ENCODE measurements at regions not wholly inside any gene's neighbourhood (a gene's known extent, or its start where the extent isn't known, plus 50 kb on each side); places are given as distances from the start of the nearest gene placed in this dataset.
"Not testable (repeated sequence)": the region's sequence is repeated elsewhere in the genome, so short reads cannot be mapped to it uniquely, and the experiment has no call there.

- H3K4me3 ChIP-seq (ENCODE audit: control insufficient read depth, low read depth, low read length); DNase-seq (ENCODE audit: low read depth): not testable (repeated sequence)
Observed at GRCh38 chr5:177664737-177665136, 64.8 kb downstream of the B4GALT7 start.

DNA sequence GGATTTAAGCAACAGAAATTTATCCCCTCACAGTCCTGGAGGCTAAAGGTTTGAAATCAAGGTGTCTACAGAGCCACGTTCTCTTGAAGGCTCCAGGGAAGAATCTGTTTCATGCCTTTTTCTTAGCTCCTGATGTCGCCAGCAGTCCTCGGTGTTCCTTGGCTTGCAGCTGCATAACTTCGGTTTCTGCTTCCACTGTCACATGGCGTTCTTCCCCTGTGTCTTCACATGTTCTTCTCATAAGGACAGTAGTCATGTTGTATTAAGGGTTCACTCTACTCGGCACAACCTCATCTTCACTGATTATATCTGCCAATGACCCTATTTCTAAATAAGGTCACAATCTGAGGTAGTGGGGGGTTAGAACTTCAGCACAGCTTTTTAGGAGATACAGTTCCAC is 65.2 kb downstream of the B4GALT7 start:
- not testable (repeated sequence) for H3K4me3 ChIP-seq (ENCODE audit: control insufficient read depth, low read depth, low read length); DNase-seq (ENCODE audit: low read depth)

- DNase-seq (ENCODE audit: low read depth); H3K4me3 ChIP-seq (ENCODE audit: control insufficient read depth, low read depth, low read length): not testable (repeated sequence)
Observed at GRCh38 chr5:177665960-177666359, 66.0 kb downstream of the B4GALT7 start.

GRCh38 chr5:177671035-177671754 is 71.3 kb downstream of the B4GALT7 start:
- H3K4me3 ChIP-seq (ENCODE audit: control insufficient read depth, low read depth, low read length), result peak overlapping the region; percentile 36
- DNase-seq (ENCODE audit: low read depth), result not testable (repeated sequence)

DNA sequence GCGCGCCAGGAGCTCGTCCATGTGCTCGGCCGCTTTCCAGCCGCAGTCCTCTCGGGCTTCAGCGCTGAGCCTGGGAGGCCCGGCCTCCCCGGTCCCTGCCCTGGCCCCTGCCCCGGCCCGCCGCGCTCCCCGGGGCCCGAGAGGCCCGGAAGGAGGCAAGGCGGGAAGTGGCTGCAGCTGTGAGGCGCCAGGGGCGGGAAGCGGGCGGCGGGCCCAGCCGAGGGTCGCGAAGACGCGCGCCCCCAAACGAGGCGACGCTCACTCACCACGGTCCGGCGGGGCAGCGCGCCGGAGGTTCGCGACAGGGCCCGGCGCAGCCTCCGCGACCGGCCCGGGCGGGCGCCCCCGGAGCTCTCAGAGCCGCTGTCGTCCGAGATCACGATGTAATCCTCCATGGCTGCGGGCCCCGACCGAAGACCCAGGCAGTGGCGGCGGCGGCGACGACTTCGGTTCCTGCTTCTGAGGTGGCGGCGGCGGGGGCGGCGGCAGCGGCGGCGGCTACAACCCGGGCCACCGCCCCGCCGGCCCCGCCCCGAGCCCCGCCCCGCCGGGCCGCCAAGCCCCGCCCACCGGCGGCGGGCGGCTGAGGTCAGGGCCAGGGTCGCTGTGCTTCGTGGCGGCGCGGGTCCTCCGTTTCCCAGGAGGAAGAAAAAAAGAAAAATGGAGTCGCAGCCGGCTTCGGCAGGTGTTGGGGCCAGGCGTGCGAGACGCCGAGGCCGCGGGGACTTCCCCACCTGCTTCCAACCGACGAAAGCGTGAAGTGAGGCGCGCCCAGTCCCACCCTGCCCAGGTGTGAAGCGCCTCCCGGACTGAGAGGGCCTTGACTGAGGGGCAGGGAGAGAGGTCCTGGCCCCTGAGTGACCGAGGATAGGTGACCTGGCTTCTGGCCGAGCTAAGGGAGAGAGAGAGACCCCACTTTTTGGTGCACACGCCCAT is 72.1 kb downstream of the B4GALT7 start:
- peak overlapping the region; percentile 34 for H3K4me3 ChIP-seq (ENCODE audit: control insufficient read depth, low read depth, low read length)
- not testable (repeated sequence) for DNase-seq (ENCODE audit: low read depth)
